GM21526 (cell line): ENCODE measurements at regions not wholly inside any gene's neighbourhood (a gene's known extent, or its start where the extent isn't known, plus 50 kb on each side); places are given as distances from the start of the nearest gene placed in this dataset.
"Not testable (repeated sequence)": the region's sequence is repeated elsewhere in the genome, so short reads cannot be mapped to it uniquely, and the experiment has no call there.

Experiments
- ATAC-seq: cut with Tn5 transposase; IDR thresholded peaks from one replicate; pipeline ENCODE4 v1.9.1; 2021; ENCODE audit warnings: moderate library complexity; ENCODE audit not compliant: unreplicated experiment, low FRiP score

DNA sequence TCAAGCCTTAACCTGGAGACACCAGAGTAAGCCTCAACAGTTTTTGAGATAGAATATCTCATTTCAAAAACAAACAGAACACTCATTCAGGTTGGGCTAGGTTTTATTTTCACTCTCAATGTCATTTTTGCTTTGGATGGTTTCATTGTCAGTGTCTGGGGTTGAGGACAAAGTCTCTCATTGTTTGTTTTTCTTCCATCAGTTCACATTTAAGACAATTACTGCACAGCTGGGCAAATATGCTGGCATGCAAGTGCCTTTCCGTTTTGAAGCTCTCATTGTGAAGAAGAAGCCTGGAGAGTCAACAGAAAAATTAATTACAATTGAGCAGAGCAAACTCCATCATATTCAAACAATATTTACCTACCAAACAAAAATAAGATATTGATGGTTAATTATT lies 1050.0 kb downstream of the TBL1XR1 start:
- ATAC-seq = no peak

DNA sequence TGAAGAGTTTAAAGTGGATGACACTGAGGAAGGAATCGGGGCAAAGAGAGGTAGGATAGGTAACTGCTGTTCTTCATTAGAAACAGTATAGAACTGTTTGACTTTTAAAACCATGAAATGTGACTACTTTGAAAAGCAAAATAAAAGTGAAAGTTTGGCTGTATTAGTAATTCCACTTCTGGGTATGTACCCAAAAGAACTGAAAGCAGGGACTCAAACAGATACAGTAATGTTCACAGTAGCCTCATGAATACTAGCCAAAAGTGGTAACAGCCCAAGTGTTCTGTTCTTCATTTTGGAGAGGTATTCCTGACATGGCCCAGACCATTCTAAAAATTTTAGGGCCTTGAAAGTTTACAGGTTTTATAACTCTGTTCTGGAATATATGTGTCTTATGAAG lies 1055.4 kb downstream of the TBL1XR1 start:
- no peak for ATAC-seq

DNA sequence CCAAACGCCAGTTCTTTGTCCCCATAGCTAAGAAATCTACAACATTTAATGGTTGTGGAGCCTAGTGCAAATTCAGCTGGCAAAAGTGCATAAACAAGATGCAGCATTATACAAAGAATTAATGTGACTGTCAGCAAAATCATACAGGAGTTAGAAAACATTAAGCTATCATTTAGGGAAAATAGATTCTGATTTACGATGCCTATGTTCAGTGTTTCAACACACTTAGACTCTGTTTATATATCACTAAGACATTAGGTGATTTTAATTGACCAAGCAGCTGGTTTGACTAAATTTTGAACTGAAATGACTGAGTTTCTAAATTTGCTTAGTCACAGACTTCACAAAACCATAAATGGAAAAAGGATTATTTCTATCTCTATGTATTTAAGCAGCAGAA lies 1076.8 kb downstream of the TBL1XR1 start:
- no peak for ATAC-seq

DNA sequence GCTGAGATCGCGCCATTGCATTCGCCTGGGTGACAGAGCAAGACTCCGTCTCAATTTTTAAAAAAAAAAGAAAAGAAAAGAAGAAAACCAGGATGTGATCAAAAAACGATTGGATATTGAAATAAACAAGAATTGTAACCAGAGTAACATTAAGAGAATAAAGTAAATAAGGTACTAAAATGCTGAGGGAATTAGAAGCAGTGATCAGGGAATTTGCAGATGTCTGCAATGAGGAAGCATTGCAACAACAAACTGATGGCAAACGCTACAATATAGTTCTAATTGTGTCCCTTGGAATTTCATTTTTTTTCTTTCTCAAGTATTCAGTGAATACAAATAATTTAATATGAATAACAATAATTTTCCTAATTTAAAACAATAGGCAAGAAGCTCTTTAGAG lies 1077.5 kb downstream of the TBL1XR1 start:
- no peak for ATAC-seq

DNA sequence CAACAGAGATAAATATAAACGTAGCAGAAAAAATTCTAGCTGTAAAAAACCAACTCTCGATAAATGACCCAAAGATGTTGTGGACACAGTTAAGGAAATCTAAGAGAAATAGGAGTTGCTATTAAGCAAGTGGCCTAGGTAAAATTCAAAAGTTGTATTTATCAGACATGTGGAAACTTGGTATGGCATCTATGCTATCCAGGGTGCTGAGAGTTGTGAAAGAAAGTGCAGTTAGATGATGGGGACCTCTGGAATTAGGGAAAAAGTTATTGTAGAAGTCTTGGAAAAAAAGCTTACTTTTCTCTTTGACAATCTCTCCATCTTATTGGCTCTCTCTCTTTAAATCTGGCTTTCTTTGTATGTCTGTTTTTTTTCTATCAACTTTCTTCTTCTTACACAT lies 1090.9 kb downstream of the TBL1XR1 start:
- no peak for ATAC-seq

DNA sequence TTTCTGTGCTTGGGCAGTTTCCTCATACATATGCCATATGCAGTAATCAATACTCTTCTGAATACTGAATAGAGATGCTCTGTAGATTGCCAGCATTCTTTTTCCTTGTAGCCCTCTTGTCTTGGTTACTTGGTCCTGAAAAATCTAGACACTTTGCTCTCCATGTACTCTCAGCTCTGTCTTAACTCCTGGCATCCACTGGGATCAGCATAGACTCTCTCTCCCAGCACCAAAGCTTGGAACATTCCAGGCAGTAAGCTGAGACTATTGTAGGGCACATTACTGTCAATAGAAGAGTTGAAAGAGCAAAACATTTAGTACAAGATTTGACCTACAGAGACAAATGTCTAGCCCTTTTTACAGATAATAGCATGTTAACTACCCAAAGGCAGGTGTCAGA lies 1100.3 kb downstream of the TBL1XR1 start:
- no peak for ATAC-seq

DNA sequence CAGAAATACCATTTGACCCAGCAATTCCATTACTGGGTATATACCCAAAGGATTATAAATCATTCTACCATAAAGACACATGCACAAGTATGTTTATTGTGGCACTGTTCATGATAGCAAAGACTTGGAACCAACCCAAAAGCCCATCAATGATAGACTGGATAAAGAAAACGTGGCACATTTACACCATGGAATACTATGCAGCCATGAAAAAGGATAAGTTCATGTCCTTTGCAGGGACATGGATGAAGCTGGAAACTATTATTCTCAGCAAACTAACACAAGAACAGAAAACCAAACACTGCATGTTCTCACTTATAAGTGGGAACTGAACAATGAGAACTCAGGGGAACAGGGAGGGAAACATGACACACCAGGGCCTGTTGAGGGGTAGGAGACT lies 1103.4 kb downstream of the TBL1XR1 start:
- ATAC-seq = not testable (repeated sequence)

DNA sequence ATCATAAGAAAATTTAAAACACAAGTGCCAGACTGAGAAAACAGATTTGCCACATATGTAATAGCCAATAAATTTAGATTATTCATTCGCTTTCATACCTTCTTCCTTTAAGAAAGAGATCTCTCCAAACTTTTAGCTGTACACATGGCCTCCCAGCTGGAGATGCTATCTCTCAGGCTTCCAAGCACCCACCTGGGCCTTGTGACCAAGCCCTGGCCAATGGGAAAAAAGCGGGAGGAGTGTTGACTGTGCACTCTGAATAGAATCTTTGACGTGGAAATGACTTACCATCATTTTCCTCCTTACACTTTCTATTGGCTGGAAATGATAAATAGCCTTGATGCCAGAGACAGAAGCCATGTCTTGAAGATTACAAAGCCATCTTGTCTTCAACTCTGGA lies 1106.6 kb downstream of the TBL1XR1 start:
- no peak for ATAC-seq

DNA sequence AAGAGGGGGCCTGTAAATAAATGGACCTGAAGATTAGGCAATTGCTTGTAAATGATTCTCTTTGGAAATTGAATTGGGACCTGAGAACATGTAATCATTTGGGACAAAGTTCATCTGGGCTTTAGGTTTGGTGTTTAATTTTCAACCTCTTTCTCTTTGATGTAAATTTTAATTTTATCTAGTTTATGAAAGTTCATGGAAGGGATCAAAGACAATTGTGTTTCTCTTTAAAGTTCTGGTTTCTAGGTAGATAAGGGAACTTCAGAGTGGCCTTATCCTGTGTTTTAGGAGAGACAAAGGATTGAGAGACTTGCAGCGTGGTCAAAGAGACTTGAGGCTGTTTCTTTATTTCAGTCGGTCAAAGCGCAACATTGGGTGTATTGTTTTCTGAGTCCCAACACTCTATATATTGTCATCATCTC lies 1108.3 kb downstream of the TBL1XR1 start:
- no peak for ATAC-seq

DNA sequence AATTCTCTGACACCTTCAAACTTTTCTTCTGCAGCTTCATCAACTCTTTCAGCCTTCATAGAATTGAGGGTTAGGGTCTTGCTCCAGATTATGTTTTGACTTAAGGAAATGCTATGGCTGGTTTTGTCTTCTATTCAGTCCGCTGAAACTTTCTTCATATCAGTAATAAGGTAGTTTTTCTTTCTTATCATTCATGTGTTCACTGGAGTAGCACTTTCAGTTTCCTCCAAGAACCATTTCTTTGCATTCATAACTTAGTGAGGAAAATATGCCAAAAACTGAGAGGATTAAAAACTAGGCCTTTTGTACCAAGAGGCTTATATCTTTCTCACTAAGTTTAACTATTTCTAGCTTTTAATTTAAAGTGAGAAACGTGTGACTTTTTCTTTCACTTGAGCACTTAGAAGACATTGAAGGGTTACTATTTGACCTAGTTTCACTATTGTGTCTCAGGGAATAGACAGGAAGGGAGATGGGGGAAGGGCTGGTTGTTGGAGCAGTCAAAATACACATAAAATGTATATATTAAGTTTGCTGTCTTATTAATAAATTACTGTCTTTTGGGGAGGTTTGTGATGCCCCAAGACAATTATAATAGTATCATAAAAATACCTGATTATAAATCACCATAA lies 1110.1 kb downstream of the TBL1XR1 start:
- ATAC-seq = no peak

DNA sequence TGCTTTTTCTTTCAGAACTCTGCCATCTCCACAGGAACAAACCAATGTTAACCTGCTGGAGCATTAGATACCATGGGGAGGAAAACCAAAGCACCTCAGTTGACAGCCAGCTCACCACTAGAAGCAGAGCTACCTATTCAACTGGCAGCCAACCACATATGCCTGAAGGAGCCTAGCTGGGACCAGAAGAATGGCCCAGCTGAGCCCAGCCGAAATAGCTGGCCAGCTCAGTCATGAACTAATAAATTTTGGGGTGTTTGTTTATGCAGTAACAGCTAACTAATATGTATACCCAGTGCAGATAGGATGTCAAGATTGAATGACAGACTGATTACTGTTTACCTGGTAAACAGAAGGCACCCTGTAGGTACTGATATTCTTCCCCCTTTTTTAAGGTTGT lies 1117.5 kb downstream of the TBL1XR1 start:
- ATAC-seq = no peak

DNA sequence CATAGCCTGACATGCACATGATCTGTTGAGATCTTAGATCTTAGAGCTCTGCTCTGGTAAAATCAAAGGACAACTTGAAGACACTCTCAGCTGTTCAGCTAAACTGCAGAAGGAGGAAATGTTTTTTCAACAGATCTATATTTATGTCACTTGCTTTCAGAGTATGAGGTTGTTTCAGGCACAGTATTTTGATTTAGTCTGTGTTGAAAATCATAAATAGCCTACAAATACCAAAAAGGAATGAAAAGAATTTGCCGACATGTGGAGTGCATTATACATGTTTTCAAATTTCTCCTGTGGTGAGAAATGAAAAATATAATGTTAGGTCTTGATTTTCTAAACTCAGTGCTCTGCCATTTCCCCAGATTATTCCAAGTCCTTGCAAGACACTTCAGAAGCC lies 1118.4 kb downstream of the TBL1XR1 start:
- ATAC-seq = no peak

DNA sequence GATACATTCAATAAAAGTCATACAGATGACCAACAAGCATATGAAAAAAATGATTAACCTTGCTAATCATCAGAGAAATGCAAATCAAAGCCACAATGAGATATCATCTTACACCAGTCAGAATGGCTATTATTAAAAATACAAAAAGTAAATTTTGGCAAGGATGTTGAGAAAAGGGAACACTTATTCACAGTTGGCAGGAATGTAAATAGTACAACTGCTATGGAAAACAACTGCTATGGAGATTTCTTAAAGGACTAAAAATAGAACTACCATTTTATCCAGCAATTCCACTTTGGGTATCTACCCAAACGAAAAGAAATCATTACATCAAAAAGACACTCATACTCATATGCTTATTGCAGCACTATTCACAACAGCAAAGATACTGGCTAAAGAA lies 1121.8 kb downstream of the TBL1XR1 start:
- no peak for ATAC-seq

DNA sequence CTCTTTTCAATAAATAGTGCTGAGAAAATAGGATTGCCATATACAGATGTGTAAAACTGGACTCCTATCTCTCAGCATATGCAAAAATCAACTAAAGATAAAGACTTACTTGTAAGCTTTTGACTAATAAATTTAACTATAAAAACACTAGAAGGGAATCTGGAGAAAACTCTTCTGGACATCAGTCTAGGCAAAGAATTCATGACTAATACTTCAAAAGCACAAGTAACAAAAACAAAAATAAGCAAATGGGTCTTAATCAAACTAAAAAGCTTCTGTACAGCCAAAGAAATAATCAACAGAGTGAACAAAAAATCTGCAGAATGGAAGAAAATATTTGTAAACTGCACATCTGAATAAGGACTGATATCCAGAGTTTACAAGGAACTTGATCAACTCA lies 1122.2 kb downstream of the TBL1XR1 start:
- no peak for ATAC-seq

DNA sequence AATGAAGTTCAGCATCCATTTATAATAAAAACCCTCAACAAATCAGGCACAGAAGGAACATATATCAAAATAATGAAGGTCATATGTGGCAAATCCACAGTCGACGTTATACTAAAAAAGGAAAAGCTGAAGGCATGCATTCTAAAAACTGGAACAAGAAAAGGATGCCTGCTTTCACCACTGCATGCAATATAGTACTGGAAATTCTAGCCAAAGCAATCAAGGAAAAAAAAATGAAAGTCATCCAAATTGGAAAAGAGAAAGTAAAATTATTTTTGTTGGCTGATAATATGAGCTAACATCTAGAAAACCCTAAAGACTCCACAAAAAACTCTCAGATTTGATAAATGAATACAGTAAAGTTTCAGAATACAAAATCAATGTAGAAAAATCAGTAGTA lies 1123.2 kb downstream of the TBL1XR1 start:
- ATAC-seq = no peak

DNA sequence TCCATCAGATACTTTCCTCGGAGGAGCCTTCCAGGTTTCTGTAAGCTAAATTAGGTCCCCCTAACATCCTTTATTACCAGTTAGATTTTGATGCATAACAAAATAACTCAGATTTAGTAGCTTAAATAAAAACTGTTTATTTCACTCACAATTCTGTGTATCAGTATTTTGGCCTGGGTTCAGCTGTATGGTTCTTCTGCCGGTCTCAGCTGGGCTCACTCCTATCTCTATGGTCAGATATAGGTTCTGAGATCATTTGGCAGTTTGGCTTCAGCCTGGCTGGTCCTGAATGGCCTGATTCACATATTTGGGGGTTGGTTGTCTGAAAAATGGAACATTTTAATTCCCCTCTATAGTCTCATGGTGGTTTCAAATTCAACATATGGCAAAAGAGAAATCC lies 1125.3 kb downstream of the TBL1XR1 start:
- ATAC-seq = no peak

DNA sequence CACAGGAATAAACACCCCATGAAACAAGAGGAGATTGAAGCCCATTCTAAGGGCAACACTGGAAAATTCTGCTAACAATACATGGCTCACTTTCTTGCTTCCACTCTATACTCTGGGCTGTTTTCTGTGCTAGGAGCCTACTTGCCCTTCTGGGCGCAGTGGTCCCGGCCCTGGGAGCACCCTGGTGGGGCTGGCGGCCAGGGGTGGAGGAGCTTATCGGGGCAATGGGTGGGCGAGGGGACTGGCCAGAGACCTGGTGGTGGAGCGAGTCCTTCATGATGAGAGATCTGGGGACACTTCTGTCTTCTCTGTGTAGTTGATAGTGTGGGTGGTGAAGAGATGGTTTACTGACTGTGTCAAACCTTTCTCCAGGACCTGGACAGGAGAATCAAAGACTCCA lies 1128.5 kb downstream of the TBL1XR1 start:
- ATAC-seq = no peak

DNA sequence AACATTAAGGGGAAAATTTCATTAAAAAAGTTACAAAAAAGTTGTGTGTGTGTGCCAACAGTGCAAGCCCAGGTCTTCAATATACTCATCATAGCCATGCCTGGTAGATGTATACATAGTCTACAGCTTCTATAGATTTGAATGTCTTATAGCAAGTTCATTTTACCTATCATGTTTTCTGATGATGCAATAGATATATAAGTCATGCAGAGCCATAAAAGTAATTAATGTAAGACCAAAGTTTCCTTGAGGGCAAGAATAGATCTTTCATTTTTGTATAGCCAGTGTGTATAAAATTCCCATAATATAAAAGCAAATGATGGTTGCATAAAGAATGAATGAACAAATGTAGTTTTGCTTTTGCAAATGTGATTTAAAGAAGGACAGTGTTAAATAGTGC lies 1138.4 kb downstream of the TBL1XR1 start:
- ATAC-seq = no peak

DNA sequence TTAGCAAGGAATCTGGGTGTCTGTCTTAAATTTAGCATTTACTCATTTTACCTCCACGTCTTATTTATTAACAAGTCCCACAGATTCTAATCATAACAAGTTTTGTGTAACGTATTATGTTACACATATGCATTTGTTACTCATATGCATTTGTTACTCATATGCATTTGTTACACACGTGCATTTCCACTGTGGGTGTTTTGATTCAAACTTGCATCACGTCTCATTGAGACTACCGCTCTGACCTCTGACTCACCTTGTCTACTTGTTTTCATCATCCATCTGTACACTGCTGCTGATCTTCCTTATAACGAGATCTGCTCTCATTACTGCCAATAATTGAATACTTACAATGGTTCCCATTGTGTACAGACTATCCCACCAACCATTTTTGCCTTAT lies 1141.4 kb downstream of the TBL1XR1 start:
- no peak for ATAC-seq

DNA sequence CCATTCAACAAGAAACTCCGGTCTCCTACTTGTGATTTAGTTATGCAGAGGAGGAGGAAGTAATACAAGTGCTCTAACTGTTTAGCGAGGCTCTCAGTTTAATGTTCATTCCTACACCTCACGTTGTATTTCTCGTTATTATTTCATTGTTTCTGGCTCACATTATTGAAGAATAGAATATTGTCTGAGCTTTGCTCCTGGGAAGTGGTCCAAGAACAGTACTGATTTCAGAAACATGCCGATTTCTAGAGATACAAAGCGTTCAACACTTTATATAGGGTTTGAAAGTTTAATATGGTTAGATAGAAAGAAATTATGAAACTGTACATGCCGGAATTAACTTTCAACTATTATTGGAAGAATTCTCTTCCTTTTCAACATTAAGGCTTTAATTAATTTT lies 1145.5 kb downstream of the TBL1XR1 start:
- ATAC-seq = no peak

DNA sequence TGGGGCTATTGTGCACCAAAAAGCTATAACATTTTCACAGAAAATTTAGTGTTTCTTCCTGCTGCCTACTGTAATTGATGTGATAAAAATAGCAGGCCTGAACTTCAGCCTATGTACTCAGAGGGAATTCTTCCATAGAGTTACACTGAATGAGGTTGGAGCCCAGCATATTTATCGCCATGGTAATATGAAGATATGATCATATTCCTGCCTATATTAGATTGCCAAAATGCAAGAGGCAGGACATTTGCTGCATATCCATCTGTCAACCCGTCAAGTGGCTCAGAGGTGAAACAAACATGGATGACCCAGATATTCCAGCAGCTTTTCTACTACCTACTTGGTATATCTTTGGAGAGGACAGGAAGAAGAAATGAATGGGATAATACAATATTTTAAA lies 1150.6 kb downstream of the TBL1XR1 start:
- no peak for ATAC-seq

DNA sequence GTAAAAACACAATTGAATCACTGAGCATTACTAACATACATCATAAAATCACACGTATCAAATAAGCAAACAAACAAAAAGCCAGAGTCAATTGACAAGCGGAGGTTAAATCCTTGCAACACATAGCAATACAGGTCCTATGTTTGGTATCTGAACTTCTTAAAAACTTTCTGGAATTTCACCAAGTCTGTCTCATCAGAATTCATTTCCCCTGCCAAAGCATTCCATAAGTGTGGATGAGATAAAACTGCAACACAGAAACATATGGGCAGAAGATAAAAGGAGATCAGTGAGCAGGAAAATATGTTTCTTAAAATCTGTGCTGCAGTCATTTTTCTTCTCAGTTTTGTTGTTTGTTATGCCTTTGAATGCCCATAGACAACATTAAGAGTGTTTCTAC lies 1155.5 kb downstream of the TBL1XR1 start:
- no peak for ATAC-seq

DNA sequence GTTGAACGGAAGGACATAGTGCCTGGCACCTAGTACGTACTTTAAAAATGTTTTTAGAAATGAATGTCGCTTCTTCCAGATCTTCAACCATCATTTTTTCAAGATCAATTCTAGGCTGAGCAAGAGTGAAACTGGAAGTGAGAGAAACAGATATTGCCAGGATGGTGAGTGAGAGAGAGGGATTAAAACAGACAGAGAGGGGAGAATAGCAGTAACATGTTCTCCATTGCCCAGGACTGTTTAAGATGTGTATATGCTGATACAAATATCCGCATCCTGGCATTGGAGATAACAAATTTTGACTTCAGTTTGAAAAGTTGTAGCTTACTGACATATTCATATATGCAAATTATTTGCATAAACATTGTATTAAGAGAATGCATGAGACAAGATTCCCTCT lies 1156.1 kb downstream of the TBL1XR1 start:
- no peak for ATAC-seq
